H1 (cell line): ENCODE measurements at regions not wholly inside any gene's neighbourhood (a gene's known extent, or its start where the extent isn't known, plus 50 kb on each side); places are given as distances from the start of the nearest gene placed in this dataset.
A peak's percentile ranks its signal among the peaks of the same experiment; 100 is the strongest.

ENCODE experiments used
- CTCF ChIP-seq, 3 experiments: IDR thresholded peaks; 1 replicate in 2 of 3; 2 replicates in 1 of 3; pipeline versions ENCODE4 v1.5.1 to v1.6.1; 2011; ENCODE audit warnings: low read length in 3 of 3, mild to moderate bottlenecking in 3 of 3, inconsistent platforms in 2 of 3, low read depth in 1 of 3, moderate library complexity in 1 of 3; ENCODE audit not compliant: insufficient read depth in 1 of 3; ENCODE audit errors: control extremely low read depth in 1 of 3
- SP2 ChIP-seq: IDR thresholded peaks from 2 replicates; pipeline ENCODE4 v1.6.1; 2012; ENCODE audit warnings: mild to moderate bottlenecking, low read length, inconsistent platforms

- TF ChIP-seq CTCF (IDR thresholded peaks at IDR 0.05; ENCODE audit: control extremely low read depth in 1 of 3, insufficient read depth in 1 of 3, low read depth in 1 of 3, low read length in 3 of 3), result 0 out of 4 replicates have a peak, but pooled peaks of 1 of the 3 experiments have one; percentile 17
- TF ChIP-seq SP2, result no peak
Measured at GRCh38 chr2:45169339-45170190, 160.3 kb upstream of the SIX2 start (continued).
